ENCODE measurements at regions not wholly inside any gene's neighbourhood (a gene's known extent, or its start where the extent isn't known, plus 50 kb on each side); places are given as distances from the start of the nearest gene placed in this dataset.

GRCh38 chr5:165321912-165322311 lies 1816.5 kb downstream of the MAT2B start:
- no peak for TF ChIP-seq ZNF274 (IDR thresholded peaks at IDR 0.05; ENCODE audit: low read depth, low read length)
- H3K4me3 ChIP-seq (ENCODE audit: low read length) = no peak overlapping the region

- no peak for TF ChIP-seq ZNF274 (IDR thresholded peaks at IDR 0.05; ENCODE audit: low read depth, low read length)
- H3K4me3 ChIP-seq (ENCODE audit: low read length) = no peak overlapping the region
Measured at GRCh38 chr5:165325221-165325620, 1819.8 kb downstream of the MAT2B start.

GRCh38 chr5:165327631-165328030 lies 1822.2 kb downstream of the MAT2B start:
- no peak for TF ChIP-seq ZNF274 (IDR thresholded peaks at IDR 0.05; ENCODE audit: low read depth, low read length)
- no peak overlapping the region for H3K4me3 ChIP-seq (ENCODE audit: low read length)

DNA sequence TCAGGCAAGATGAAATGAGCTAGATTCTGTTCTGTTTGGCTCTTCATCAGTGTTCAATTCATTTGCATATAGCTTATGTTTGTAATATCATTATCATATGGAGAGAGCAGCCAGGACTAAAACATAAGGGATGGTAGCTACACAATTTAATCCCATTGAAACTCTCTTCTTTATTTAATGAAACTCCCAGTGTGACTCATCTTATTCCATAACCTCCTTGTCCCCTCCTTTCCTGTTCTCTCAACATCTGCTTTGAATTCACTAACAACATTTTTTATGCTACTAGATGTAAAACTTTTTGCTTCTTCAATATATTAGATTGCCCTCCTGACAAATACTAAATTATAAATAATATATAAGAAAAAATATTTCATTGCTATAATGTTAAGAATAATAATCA lies 1823.4 kb downstream of the MAT2B start:
- no peak for TF ChIP-seq ZNF274 (IDR thresholded peaks at IDR 0.05; ENCODE audit: low read depth, low read length)

DNA sequence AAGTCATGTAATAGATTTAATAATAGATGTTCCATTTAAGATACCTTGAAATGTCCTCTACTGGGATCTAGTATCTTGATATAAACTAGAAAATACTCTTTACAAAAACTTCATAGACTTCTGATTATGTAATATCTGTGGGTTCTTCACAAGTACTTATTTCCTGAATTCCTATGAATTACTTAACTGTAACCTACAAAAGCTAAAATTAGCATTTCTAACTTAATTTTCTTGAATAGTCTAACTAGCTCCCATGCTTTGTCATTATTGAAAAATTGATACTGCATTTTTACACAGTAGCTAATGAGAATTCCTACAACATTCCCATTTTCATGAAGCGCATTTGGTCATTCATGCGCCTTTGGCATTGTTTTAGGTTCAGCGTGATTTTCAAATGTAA lies 1828.2 kb downstream of the MAT2B start:
- TF ChIP-seq ZNF274 (IDR thresholded peaks at IDR 0.05; ENCODE audit: low read depth, low read length) = no peak
- no peak overlapping the region for H3K4me3 ChIP-seq (ENCODE audit: low read length)

More for the DNA sequence above, 1823.4 kb downstream of the MAT2B start:
- H3K4me3 ChIP-seq (ENCODE audit: low read length) = no peak overlapping the region

GRCh38 chr5:165334201-165334600 lies 1828.8 kb downstream of the MAT2B start:
- H3K4me3 ChIP-seq (ENCODE audit: low read length) = no peak overlapping the region
- no peak for TF ChIP-seq ZNF274 (IDR thresholded peaks at IDR 0.05; ENCODE audit: low read depth, low read length)

DNA sequence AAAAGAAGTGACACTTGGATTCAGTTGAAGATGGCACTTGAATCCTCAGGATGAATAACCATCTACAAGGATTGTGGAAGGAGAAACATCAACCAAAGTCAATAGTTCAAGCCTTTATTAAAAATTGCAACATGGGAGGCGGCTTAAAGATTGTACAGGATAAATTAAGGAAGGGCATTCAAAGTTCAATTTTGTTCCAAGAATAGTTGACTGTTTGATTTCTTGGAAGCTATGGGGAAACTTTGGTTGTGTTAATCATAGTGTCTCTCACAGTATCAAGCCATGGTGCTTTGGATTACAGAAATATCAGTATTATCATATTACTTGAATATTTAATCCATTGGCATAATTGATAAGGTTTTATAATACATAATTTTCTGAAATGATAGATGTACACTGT lies 1844.3 kb downstream of the MAT2B start:
- no peak for TF ChIP-seq ZNF274 (IDR thresholded peaks at IDR 0.05; ENCODE audit: low read depth, low read length)
- H3K4me3 ChIP-seq (ENCODE audit: low read length) = no peak overlapping the region

GRCh38 chr5:165351342-165351741 lies 1845.9 kb downstream of the MAT2B start:
- no peak for TF ChIP-seq ZNF274 (IDR thresholded peaks at IDR 0.05; ENCODE audit: low read depth, low read length)
- no peak overlapping the region for H3K4me3 ChIP-seq (ENCODE audit: low read length)

DNA sequence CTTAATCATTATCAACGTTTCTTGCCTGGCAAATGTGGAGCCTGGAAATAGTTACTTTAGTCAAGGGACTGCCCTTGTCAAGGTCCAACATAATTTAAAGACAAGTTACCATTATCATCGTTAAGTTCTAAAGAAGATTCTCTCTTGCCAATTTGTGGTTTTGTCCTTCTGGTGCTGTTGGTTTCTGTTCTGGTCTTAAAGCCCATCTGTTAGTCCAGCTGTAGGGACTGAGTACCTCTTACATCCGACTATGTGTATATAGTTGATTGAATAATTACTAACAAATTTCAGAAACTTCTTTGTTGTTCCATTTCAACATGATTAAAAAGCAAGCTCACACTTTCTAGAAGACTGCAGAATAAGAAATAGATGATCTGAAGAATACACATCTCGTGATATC lies 1854.9 kb downstream of the MAT2B start:
- no peak overlapping the region for H3K4me3 ChIP-seq (ENCODE audit: low read length)
- TF ChIP-seq ZNF274 (IDR thresholded peaks at IDR 0.05; ENCODE audit: low read depth, low read length) = no peak

GRCh38 chr5:165360784-165361542 lies 1855.5 kb downstream of the MAT2B start:
- no peak for TF ChIP-seq ZNF274 (IDR thresholded peaks at IDR 0.05; ENCODE audit: low read depth, low read length)
- no peak overlapping the region for H3K4me3 ChIP-seq (ENCODE audit: low read length)

- TF ChIP-seq ZNF274 (IDR thresholded peaks at IDR 0.05; ENCODE audit: low read depth, low read length) = no peak
- no peak overlapping the region for H3K4me3 ChIP-seq (ENCODE audit: low read length)
Measured at GRCh38 chr5:165370233-165370632, 1864.8 kb downstream of the MAT2B start.

- TF ChIP-seq ZNF274 (IDR thresholded peaks at IDR 0.05; ENCODE audit: low read depth, low read length) = no peak
- no peak overlapping the region for H3K4me3 ChIP-seq (ENCODE audit: low read length)
Measured at GRCh38 chr5:165370794-165371193, 1865.4 kb downstream of the MAT2B start.

DNA sequence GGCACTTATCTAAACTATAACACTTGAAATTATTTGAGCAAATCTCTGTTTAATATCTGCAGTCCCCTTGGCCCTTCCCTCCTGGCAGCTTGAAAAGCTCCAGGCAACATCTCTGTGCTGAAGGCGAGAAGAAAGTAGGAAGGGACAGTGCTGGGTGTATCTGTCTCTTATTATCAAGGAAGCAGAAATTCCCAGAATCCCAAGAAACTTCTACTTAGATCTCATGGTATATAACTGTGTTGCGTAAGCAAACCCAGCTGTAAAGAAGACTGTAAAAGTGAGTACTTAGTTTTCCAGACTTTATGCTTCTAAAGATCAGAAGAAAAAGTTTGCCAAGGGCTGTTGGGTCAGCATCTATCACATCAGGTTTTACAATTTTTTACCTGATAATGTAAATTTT lies 1869.8 kb downstream of the MAT2B start:
- no peak overlapping the region for H3K4me3 ChIP-seq (ENCODE audit: low read length)
- TF ChIP-seq ZNF274 (IDR thresholded peaks at IDR 0.05; ENCODE audit: low read depth, low read length) = no peak

- TF ChIP-seq ZNF274 (IDR thresholded peaks at IDR 0.05; ENCODE audit: low read depth, low read length) = no peak
- H3K4me3 ChIP-seq (ENCODE audit: low read length) = no peak overlapping the region
Measured at GRCh38 chr5:165393839-165394238, 1888.4 kb downstream of the MAT2B start.

GRCh38 chr5:165397516-165397915 lies 1892.1 kb downstream of the MAT2B start:
- TF ChIP-seq ZNF274 (IDR thresholded peaks at IDR 0.05; ENCODE audit: low read depth, low read length) = no peak
- no peak overlapping the region for H3K4me3 ChIP-seq (ENCODE audit: low read length)

DNA sequence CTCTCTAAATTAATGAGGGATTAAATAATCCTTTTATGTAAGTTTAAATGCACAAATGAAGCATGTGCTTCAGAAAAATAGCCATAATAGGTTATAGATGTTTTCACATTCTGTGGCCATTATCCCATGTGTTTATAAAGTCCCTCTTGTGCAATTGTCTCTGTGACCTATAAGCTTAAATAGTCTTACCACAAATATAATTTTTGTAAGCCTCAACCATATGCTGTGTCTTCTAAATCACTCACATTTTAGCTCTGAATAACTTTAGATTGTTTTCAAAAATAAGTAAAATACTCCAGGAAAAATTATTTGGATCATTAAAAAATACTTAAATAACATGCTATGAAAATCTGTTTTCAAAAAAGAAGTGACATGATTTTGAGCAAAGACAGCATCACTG lies 1894.7 kb downstream of the MAT2B start:
- H3K4me3 ChIP-seq (ENCODE audit: low read length) = no peak overlapping the region
- TF ChIP-seq ZNF274 (IDR thresholded peaks at IDR 0.05; ENCODE audit: low read depth, low read length) = no peak
